GM20431 (cell line): ENCODE measurements at regions not wholly inside any gene's neighbourhood (a gene's known extent, or its start where the extent isn't known, plus 50 kb on each side); places are given as distances from the start of the nearest gene placed in this dataset.

Experiments used
- in situ Hi-C: fragments of 300-500 bp; cut with MseI, MboI; formaldehyde crosslinking; loops from one replicate; pipeline ENCODE4 v1.15.0; 2020; ENCODE audit warnings: low sequenced_read_pairs; ENCODE audit not compliant: unreplicated experiment

- in situ Hi-C loops = no loop called here
Observed at GRCh38 chr14:54291491-54292191, 105.2 kb upstream of the CDKN3 start.

GRCh38 chr14:54294802-54295201, 102.0 kb upstream of the CDKN3 start:
- in situ Hi-C loops = no loop called here

- in situ Hi-C loops = no loop called here
Observed at GRCh38 chr14:54299410-54300363, 97.1 kb upstream of the CDKN3 start.

- in situ Hi-C loops = no loop called here
Observed at GRCh38 chr14:54300881-54301280, 95.9 kb upstream of the CDKN3 start.

GRCh38 chr14:54301359-54301758, 95.4 kb upstream of the CDKN3 start:
- in situ Hi-C loops = no loop called here

GRCh38 chr14:54306806-54307205, 90.0 kb upstream of the CDKN3 start:
- in situ Hi-C loops = no loop called here

- in situ Hi-C loops = no loop called here
Observed at GRCh38 chr14:54309615-54310014, 87.2 kb upstream of the CDKN3 start.

GRCh38 chr14:54310151-54310850, 86.5 kb upstream of the CDKN3 start:
- in situ Hi-C loops = no loop called here

- in situ Hi-C loops = no loop called here
Observed at GRCh38 chr14:54310851-54311228, 86.0 kb upstream of the CDKN3 start.

GRCh38 chr14:54312166-54312801, 84.5 kb upstream of the CDKN3 start:
- in situ Hi-C loops = no loop called here

GRCh38 chr14:54314365-54315104, 82.3 kb upstream of the CDKN3 start:
- in situ Hi-C loops = no loop called here

- in situ Hi-C loops = no loop called here
Observed at GRCh38 chr14:54316652-54317051, 80.2 kb upstream of the CDKN3 start.

GRCh38 chr14:54317391-54317790, 79.4 kb upstream of the CDKN3 start:
- in situ Hi-C loops = no loop called here

GRCh38 chr14:54322246-54322645, 74.6 kb upstream of the CDKN3 start:
- in situ Hi-C loops = no loop called here

GRCh38 chr14:54322701-54323337, 74.0 kb upstream of the CDKN3 start:
- in situ Hi-C loops = no loop called here

GRCh38 chr14:54325766-54326165, 71.0 kb upstream of the CDKN3 start:
- in situ Hi-C loops = loop anchor here (25.0 kb wide), 1 partner anchor 913 kb away; no protein-coding TSS in a partner anchor

- in situ Hi-C loops = loop anchor here (25.0 kb wide), 1 partner anchor 917 kb away; no protein-coding TSS in a partner anchor
Observed at GRCh38 chr14:54329082-54329695, 67.6 kb upstream of the CDKN3 start.

- in situ Hi-C loops = loop anchor here (25.0 kb wide), 1 partner anchor 919 kb away; no protein-coding TSS in a partner anchor
Observed at GRCh38 chr14:54330876-54331275, 65.9 kb upstream of the CDKN3 start.
